Gastrocnemius medialis (tissue), 4 donors: ENCODE measurements at regions not wholly inside any gene's neighbourhood (a gene's known extent, or its start where the extent isn't known, plus 50 kb on each side); places are given as distances from the start of the nearest gene placed in this dataset.
"Not testable (repeated sequence)": the region's sequence is repeated elsewhere in the genome, so short reads cannot be mapped to it uniquely, and the experiment has no call there.

ENCODE experiments used
- ATAC-seq, 2 donors: fragments of 150-250 bp; one replicate each; pipeline ENCODE4 v1.9.1; 2016
- DNase-seq, 2 donors: peaks; one replicate each; pipeline ENCODE4 v3.0.0-alpha.2; 2019
- H3K27ac ChIP-seq, 4 donors: fragments of 200-600 bp; sonication (generic); 1 replicate in 1 of 4; 2 replicates in 3 of 4; pipeline ENCODE4 v1.5.1; 2016 to 2018; ENCODE audit warnings: mild to moderate bottlenecking in 2 of 4, moderate library complexity in 1 of 4
- H3K27me3 ChIP-seq, 3 donors: fragments of 200-600 bp; sonication (generic) in 2 of 3; 1 replicate in 1 of 3; 2 replicates in 2 of 3; pipeline versions ENCODE4 v1.5.1 to v1.6.0; 2016 to 2019; ENCODE audit warnings: mild to moderate bottlenecking in 1 of 3, moderate library complexity in 1 of 3
- H3K36me3 ChIP-seq, 2 donors: fragments of 200-600 bp; sonication (generic) in 1 of 2; one replicate each; pipeline ENCODE4 v1.5.1; 2017 to 2018
- H3K4me1 ChIP-seq, 2 donors: fragments of 200-600 bp; sonication (generic) in 1 of 2; one replicate each; pipeline ENCODE4 v1.5.1; 2016 to 2017; ENCODE audit warnings: mild to moderate bottlenecking in 2 of 2
- H3K4me3 ChIP-seq, 4 donors: fragments of 200-600 bp; sonication (generic) in 3 of 4; 1 replicate in 1 of 4; 2 replicates in 3 of 4; pipeline ENCODE4 v1.5.1; 2016 to 2019; ENCODE audit warnings: mild to moderate bottlenecking in 2 of 4
- H3K9me3 ChIP-seq, 3 donors: fragments of 200-600 bp; sonication (generic) in 2 of 3; 1 replicate in 1 of 3; 2 replicates in 2 of 3; pipeline ENCODE4 v1.5.1; 2016 to 2019
- POLR2A ChIP-seq, 2 donors: fragments of 450-650 bp; IDR thresholded peaks; one replicate each; pipeline ENCODE4 v1.6.1; 2017; ENCODE audit warnings: antibody characterized with exemption in 2 of 2, mild to moderate bottlenecking in 2 of 2, moderate library complexity in 2 of 2
- in situ Hi-C, 4 donors: fragments of 200-750 bp; cut with MboI; loops; one replicate each; pipeline versions ENCODE4 v1.15.0 to v1.8.0; 2017; ENCODE audit warnings: low sequenced_read_pairs in 4 of 4
- intact Hi-C: fragments of 100-400 bp; cut with DNase I; formaldehyde crosslinking; loops from one replicate; pipeline ENCODE4 v1.15.1; 2023; ENCODE audit warnings: low total_unique reads
- TF ChIP-seq, protein P1 (sequence below), 5 experiments: fragments of 450-650 bp in 3 of 5; fragments of 200-600 bp in 2 of 5; sonication (generic) in 2 of 5; IDR thresholded peaks in 4 of 5; conservative IDR thresholded peaks in 1 of 5; 1 replicate in 4 of 5; 2 replicates in 1 of 5; pipeline ENCODE4 v1.5.1; 2016 to 2019; ENCODE audit warnings: antibody characterized with exemption in 5 of 5, mild to moderate bottlenecking in 3 of 5, moderate library complexity in 3 of 5

DNA sequence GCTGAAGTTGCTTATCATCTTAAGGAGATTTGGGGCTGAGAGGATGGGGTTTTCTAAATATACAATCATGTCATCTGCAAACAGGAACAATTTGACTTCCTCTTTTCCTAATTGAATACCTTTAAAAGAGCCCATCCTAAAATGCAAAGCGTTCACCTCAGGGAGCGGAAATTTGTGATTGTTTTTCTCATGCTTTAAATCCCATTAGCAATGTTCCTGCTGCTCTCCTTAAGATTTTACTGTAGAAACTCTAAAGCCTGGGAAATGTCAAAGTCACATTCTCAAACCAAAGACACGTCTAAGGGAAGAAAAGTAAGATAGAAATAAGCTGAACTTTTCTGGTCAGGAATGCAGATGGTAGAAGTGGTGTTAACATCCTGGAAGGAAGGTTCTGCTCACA, 285.8 kb upstream of the MAP2 start:
- no peaks in the 10 kb centered on the region for H3K9me3 ChIP-seq
- H3K27ac ChIP-seq: no peak overlapping the region
- H3K4me1 ChIP-seq: no peaks in the 10 kb centered on the region
- ATAC-seq (no peak), DNase-seq (no peak)
- in situ Hi-C loops: no loop called here
- no peaks in the 10 kb centered on the region for H3K36me3 ChIP-seq
- no peak overlapping the region for H3K4me3 ChIP-seq
- H3K27me3 ChIP-seq: no peaks in the 10 kb centered on the region
- intact Hi-C loops: no loop called here
- TF ChIP-seq, protein P1, sequence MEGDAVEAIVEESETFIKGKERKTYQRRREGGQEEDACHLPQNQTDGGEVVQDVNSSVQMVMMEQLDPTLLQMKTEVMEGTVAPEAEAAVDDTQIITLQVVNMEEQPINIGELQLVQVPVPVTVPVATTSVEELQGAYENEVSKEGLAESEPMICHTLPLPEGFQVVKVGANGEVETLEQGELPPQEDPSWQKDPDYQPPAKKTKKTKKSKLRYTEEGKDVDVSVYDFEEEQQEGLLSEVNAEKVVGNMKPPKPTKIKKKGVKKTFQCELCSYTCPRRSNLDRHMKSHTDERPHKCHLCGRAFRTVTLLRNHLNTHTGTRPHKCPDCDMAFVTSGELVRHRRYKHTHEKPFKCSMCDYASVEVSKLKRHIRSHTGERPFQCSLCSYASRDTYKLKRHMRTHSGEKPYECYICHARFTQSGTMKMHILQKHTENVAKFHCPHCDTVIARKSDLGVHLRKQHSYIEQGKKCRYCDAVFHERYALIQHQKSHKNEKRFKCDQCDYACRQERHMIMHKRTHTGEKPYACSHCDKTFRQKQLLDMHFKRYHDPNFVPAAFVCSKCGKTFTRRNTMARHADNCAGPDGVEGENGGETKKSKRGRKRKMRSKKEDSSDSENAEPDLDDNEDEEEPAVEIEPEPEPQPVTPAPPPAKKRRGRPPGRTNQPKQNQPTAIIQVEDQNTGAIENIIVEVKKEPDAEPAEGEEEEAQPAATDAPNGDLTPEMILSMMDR (IDR thresholded peaks at IDR 0.05 in 4 of 5, conservative IDR thresholded peaks at IDR 0.05 in 1 of 5): no peak
- TF ChIP-seq POLR2A (IDR thresholded peaks at IDR 0.05): no peak

DNA sequence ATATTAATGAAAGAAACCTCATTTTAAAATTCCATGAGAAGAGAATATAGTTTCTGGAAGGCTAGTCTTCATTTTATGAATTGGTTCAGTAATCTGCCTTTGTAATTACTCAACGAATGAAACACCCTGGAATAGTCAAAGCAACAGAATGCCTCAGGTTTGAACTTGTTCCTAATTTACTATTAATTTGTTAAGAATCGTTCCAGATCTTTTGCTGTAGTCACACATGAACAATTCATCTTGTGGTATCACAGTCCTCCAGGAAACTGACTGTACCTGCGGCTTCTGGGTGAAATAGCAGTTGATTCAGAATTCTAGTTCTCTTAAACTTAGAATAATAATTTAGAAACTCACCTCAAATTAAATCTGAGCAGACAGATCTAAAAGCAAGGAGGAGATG, 282.7 kb upstream of the MAP2 start:
- TF ChIP-seq, protein P1 (IDR thresholded peaks at IDR 0.05 in 4 of 5, conservative IDR thresholded peaks at IDR 0.05 in 1 of 5): no peak
- no peak for TF ChIP-seq POLR2A (IDR thresholded peaks at IDR 0.05)
- in situ Hi-C loops (no loop called here), intact Hi-C loops (no loop called here)
- Histone ChIP-seq H3K27ac (no peak overlapping the region), H3K27me3 (no peaks in the 10 kb centered on the region), H3K4me1 (no peaks in the 10 kb centered on the region), H3K36me3 (no peaks in the 10 kb centered on the region), H3K4me3 (no peak overlapping the region), H3K9me3 (no peaks in the 10 kb centered on the region)
- DNase-seq (no peak), ATAC-seq (no peak)

DNA sequence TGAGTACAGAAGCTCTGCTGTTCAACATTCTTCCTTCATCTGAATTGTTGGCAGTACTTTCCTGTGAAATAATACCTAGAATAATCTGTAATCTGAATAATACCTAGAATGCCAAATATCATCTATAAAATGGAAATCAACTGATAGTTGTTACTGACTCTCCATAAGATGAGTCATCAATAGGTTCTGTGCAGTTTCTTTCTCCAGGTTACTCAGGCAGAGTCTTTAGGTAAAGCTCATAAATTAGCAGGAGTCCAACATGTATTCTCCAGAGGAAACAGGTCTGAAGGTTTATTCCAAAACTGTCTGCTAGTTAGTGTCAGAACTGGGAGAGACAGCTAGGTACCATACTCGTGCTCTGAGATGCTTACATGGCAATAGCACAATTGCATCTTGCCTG, 282.0 kb upstream of the MAP2 start:
- no peak for ATAC-seq
- no peak overlapping the region for H3K4me3 ChIP-seq
- H3K27ac ChIP-seq: no peak overlapping the region
- no peaks in the 10 kb centered on the region for H3K36me3 ChIP-seq
- H3K27me3 ChIP-seq: no peaks in the 10 kb centered on the region
- H3K4me1 ChIP-seq: no peaks in the 10 kb centered on the region
- DNase-seq: no peak
- in situ Hi-C loops: no loop called here
- intact Hi-C loops: no loop called here
- TF ChIP-seq, protein P1 (IDR thresholded peaks at IDR 0.05 in 4 of 5, conservative IDR thresholded peaks at IDR 0.05 in 1 of 5): no peak
- no peak for TF ChIP-seq POLR2A (IDR thresholded peaks at IDR 0.05)
- H3K9me3 ChIP-seq: no peaks in the 10 kb centered on the region

DNA sequence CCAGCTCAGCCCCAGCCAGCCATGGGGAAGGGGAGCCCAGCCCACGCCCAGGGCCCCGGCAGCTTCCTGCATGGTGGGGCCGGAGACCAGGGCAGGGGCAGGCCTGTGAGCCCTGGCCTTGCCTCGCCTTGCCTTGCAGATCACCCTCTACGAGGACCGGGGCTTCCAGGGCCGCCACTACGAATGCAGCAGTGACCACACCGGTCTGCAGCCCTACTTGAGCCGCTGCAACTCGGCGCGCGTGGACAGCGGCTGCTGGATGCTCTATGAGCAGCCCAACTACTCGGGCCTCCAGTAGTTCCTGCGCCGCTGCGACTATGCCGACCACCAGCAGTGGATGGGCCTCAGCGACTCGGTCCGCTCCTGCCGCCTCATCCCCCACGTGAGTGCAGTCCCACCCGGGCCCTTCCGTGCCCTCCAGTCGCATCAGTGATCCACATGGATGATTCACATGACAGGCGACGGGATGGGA, 278.6 kb upstream of the MAP2 start:
- H3K4me1 ChIP-seq, H3K9me3 ChIP-seq, H3K4me3 ChIP-seq, H3K27me3 ChIP-seq, H3K27ac ChIP-seq, intact Hi-C loops, in situ Hi-C loops, ATAC-seq, DNase-seq, H3K36me3 ChIP-seq: not testable (repeated sequence)

DNA sequence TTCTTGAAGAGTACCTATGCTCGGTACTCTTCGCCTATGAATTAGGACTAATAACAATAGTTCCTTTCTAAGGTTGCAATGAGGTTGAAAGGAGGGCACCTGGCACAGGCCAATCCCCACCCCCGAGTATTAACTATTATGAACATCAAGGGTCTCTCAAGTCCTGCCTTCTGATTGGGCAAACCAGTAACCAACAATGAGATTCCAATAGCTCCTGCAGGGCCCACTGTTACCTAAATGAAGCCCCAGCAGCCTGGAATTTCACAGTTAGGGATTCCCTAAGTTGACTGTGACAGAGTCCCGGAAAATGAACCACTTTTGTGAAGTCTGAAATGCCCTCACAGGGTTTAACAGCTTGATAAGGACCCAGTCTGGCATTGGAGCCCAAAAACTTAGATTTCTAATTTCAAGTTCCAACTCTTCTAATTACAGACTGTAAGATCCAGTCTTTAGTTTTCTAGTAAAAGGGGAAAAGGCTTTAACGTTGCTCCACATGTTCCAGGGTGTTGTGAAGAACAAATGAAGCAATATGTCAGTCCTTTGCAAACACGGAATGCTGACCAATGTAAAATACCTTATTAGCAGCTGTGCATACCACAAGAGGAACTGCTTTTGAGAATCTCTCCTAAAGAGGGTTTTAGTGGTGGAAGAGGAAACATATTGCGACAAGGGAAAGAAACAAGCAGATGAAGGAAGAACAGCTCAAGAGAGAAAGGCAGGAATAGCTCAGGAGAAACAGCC, 277.7 kb upstream of the MAP2 start:
- ATAC-seq: peak in 1 of 2 donors; percentile 24

More for the DNA sequence above, 277.7 kb upstream of the MAP2 start:
- Histone ChIP-seq H3K27me3 (no peaks in the 10 kb centered on the region), H3K27ac (no peak overlapping the region), H3K9me3 (no peaks in the 10 kb centered on the region), H3K36me3 (no peaks in the 10 kb centered on the region), H3K4me1 (no peaks in the 10 kb centered on the region), H3K4me3 (no peak overlapping the region)
- intact Hi-C loops: no loop called here
- no peak for DNase-seq
- TF ChIP-seq POLR2A (IDR thresholded peaks at IDR 0.05): no peak
- TF ChIP-seq, protein P1 (IDR thresholded peaks at IDR 0.05 in 4 of 5, conservative IDR thresholded peaks at IDR 0.05 in 1 of 5): no peak
- in situ Hi-C loops: no loop called here
